HCT116 (cell line): ENCODE measurements at regions not wholly inside any gene's neighbourhood (a gene's known extent, or its start where the extent isn't known, plus 50 kb on each side); places are given as distances from the start of the nearest gene placed in this dataset.

ENCODE experiments used
- ATAC-seq: fragments of 200-7000 bp; cut with Tn5 transposase; 2 replicates; pipeline ENCODE4 v1.9.1; 2020; ENCODE audit warnings: mild to moderate bottlenecking, moderate library complexity
- BruUV-seq: library from RNA; stranded (reverse); fragments of 400-500 nt; replicated peaks from 2 replicates; lab custom pipeline; 2021; lab: Mats Ljungman, UMichigan
- CTCF ChIA-PET: fragments of 300-600 bp; sonication (Branson Sonifier 250); formaldehyde crosslinking; loops from one replicate; lab custom pipeline; 2021; ENCODE audit warnings: antibody characterized with exemption; lab: Charles Lee
- POLR2A ChIA-PET: fragments of 300-600, 350-600 bp; sonication (Branson Sonifier 250); formaldehyde crosslinking; loops from one replicate; lab custom pipeline; 2021; ENCODE audit warnings: antibody characterized with exemption; lab: Charles Lee
- RAD21 ChIA-PET, 2 experiments: fragments of 300-600 bp; sonication (Branson Sonifier 250); formaldehyde crosslinking; loops; one replicate each; lab custom pipeline; 2023; ENCODE audit warnings: low total read pairs in 2 of 2; ENCODE audit not compliant: uncharacterized antibody in 2 of 2, unreplicated experiment in 2 of 2, low non-redundant PET in 1 of 2; lab: Charles Lee
- DNase-seq: peaks from one replicate; pipeline ENCODE4 v3.0.0-alpha.2; 2010; ENCODE audit warnings: low read depth, low spot score
- H2AFZ ChIP-seq: fragments of 200-600 bp; shearing (Covaris generic), sonication (generic); 2 replicates; pipeline ENCODE4 v1.6.1; 2017; ENCODE audit warnings: low read depth, mixed run types, mixed read lengths, antibody characterized with exemption, low read length; ENCODE audit not compliant: poor library complexity, severe bottlenecking
- H3K27ac ChIP-seq: 2 replicates; pipeline ENCODE4 v1.5.1; 2012; ENCODE audit warnings: low read depth, low read length
- H3K27me3 ChIP-seq: fragments of 200-600 bp; sonication (generic); 2 replicates; pipeline ENCODE4 v1.6.1; 2016; ENCODE audit warnings: mixed run types, low read length, mixed read lengths; ENCODE audit not compliant: insufficient read depth
- H3K36me3 ChIP-seq, 2 experiments: fragments of 200-500 bp in 1 of 2; fragments of 200-600 bp in 1 of 2; sonication (Bioruptor generic) in 1 of 2; sonication (generic) in 1 of 2; 2 replicates each; pipeline versions ENCODE4 v1.5.1 to v1.6.1; 2014 to 2016; ENCODE audit warnings: low read length in 2 of 2, inconsistent platforms in 1 of 2, mixed read lengths in 1 of 2, mixed run types in 1 of 2; ENCODE audit not compliant: insufficient read depth in 2 of 2, control insufficient read depth in 1 of 2
- H3K4me1 ChIP-seq, 2 experiments: fragments of 200-600 bp in 1 of 2; sonication (generic) in 1 of 2; 2 replicates each; pipeline versions ENCODE4 v1.5.1 to v1.6.1; 2012 to 2017; ENCODE audit warnings: low read length in 2 of 2, inconsistent platforms in 1 of 2, mild to moderate bottlenecking in 1 of 2, mixed read lengths in 1 of 2, mixed run types in 1 of 2, moderate library complexity in 1 of 2; ENCODE audit not compliant: insufficient read depth in 2 of 2, control insufficient read depth in 1 of 2
- H3K4me2 ChIP-seq: fragments of 200-600 bp; sonication (generic); 2 replicates; pipeline ENCODE4 v1.6.1; 2017; ENCODE audit warnings: mixed run types, low read length, mixed read lengths
- H3K4me3 ChIP-seq, 2 experiments: fragments of 200-600 bp in 1 of 2; sonication (generic) in 1 of 2; replicated peaks in 1 of 2; 2 replicates each; pipeline ENCODE4 v1.5.1; 2011 to 2016; ENCODE audit warnings: low read length in 2 of 2, control low read depth in 1 of 2, low read depth in 1 of 2, mild to moderate bottlenecking in 1 of 2, mixed read lengths in 1 of 2, mixed run types in 1 of 2
- H3K79me2 ChIP-seq: fragments of 200-600 bp; sonication (generic); 2 replicates; pipeline ENCODE4 v1.6.1; 2017; ENCODE audit warnings: mild to moderate bottlenecking, mixed run types, low read length, moderate library complexity, mixed read lengths; ENCODE audit not compliant: insufficient read depth
- H3K9ac ChIP-seq: fragments of 200-600 bp; sonication (generic); 2 replicates; pipeline ENCODE4 v1.6.1; 2016; ENCODE audit warnings: low read length, mixed read lengths
- H3K9me2 ChIP-seq: fragments of 200-600 bp; sonication (generic), shearing (Covaris generic); 2 replicates; pipeline ENCODE4 v1.6.1; 2017; ENCODE audit warnings: mixed run types, mild to moderate bottlenecking, moderate library complexity; ENCODE audit not compliant: insufficient read depth
- H3K9me3 ChIP-seq, 2 experiments: fragments of 200-500 bp in 1 of 2; fragments of 200-600 bp in 1 of 2; sonication (Bioruptor generic) in 1 of 2; sonication (generic) in 1 of 2; 2 replicates each; pipeline ENCODE4 v1.6.1; 2014 to 2017; ENCODE audit warnings: low read length in 2 of 2, mixed read lengths in 2 of 2, inconsistent platforms in 1 of 2, low read depth in 1 of 2, mild to moderate bottlenecking in 1 of 2, mixed run types in 1 of 2, moderate library complexity in 1 of 2; ENCODE audit not compliant: control insufficient read depth in 1 of 2, insufficient read depth in 1 of 2
- H4K20me1 ChIP-seq: fragments of 200-600 bp; sonication (generic), shearing (Covaris generic); 2 replicates; pipeline ENCODE4 v1.6.1; 2017; ENCODE audit warnings: mixed run types, mild to moderate bottlenecking, moderate library complexity; ENCODE audit not compliant: insufficient read depth
- CEBPB ChIP-seq: IDR thresholded peaks from 2 replicates; pipeline ENCODE4 v1.6.1; 2012; ENCODE audit warnings: low read depth
- CTCF ChIP-seq, 3 experiments: fragments of 200-600 bp in 1 of 3; sonication (generic) in 1 of 3; IDR thresholded peaks in 2 of 3; conservative IDR thresholded peaks in 1 of 3; 2 replicates each; pipeline ENCODE4 v1.5.1; 2012 to 2017; ENCODE audit warnings: low read depth in 2 of 3, low read length in 2 of 3, antibody characterized with exemption in 1 of 3, borderline replicate concordance in 1 of 3, control low read depth in 1 of 3, mild to moderate bottlenecking in 1 of 3, mixed read lengths in 1 of 3, mixed run types in 1 of 3, moderate library complexity in 1 of 3; ENCODE audit not compliant: insufficient read depth in 1 of 3
- EGR1 ChIP-seq: IDR thresholded peaks from 2 replicates; pipeline ENCODE4 v1.6.1; 2012; ENCODE audit warnings: low read depth
- FOSL1 ChIP-seq: IDR thresholded peaks from 2 replicates; pipeline ENCODE4 v1.6.1; 2012; ENCODE audit warnings: low read depth
- JUND ChIP-seq: IDR thresholded peaks from 2 replicates; pipeline ENCODE4 v1.6.1; 2012
- REST ChIP-seq: IDR thresholded peaks from 2 replicates; pipeline ENCODE4 v1.6.1; 2012; ENCODE audit warnings: low read depth
- ZBTB33 ChIP-seq: IDR thresholded peaks from 2 replicates; pipeline ENCODE4 v1.6.1; 2011; ENCODE audit warnings: mild to moderate bottlenecking, low read length, moderate library complexity; ENCODE audit not compliant: insufficient replicate concordance; ENCODE audit errors: extremely low read depth
- intact Hi-C: fragments of 100-400 bp; cut with micrococcal nuclease; formaldehyde crosslinking; loops from 2 replicates; pipeline ENCODE4 v1.10.0; 2022

GRCh38 chr17:31627960-31628359, 231.1 kb downstream of the COPRS start:
- BruUV-seq, result no TSS peak
- no peak overlapping the region for H3K27ac ChIP-seq
- no peaks in the 10 kb centered on the region for H3K79me2 ChIP-seq
- no peak overlapping the region for H2AFZ ChIP-seq
- CTCF ChIA-PET, result no interaction called here
- H3K4me2 ChIP-seq, result no peak overlapping the region
- ATAC-seq (no peak), DNase-seq (no peak)
- no peak overlapping the region for H3K4me3 ChIP-seq
- H4K20me1 ChIP-seq, result no peaks in the 10 kb centered on the region
- no peaks in the 10 kb centered on the region for H3K27me3 ChIP-seq
- H3K4me1 ChIP-seq, result peaks cover 6 to 12% of the 10 kb centered on the region in 2 experiments
- no peaks in the 10 kb centered on the region for H3K9me3 ChIP-seq
- H3K36me3 ChIP-seq, result no peaks in the 10 kb centered on the region
- no peak overlapping the region for H3K9ac ChIP-seq
- RAD21 ChIA-PET, result no interaction called here
- intact Hi-C loops, result no loop called here
- POLR2A ChIA-PET, result no interaction called here
- H3K9me2 ChIP-seq, result no peaks in the 10 kb centered on the region
- TF ChIP-seq REST (no peak), EGR1 (no peak)

GRCh38 chr17:31623990-31624389, 232.5 kb downstream of the RAB11FIP4 start:
- ATAC-seq (peak; percentile 52; the same call in 1 of the 2 replicates), DNase-seq (no peak)
- Histone ChIP-seq H3K4me3 (no peak overlapping the region), H4K20me1 (no peaks in the 10 kb centered on the region), H3K9me3 (no peaks in the 10 kb centered on the region; a peak in 1 of 4 replicates), H3K4me1 (peaks cover 6 to 12% of the 10 kb centered on the region in 2 experiments), H3K9me2 (no peaks in the 10 kb centered on the region), H3K27ac (no peak overlapping the region), H3K9ac (no peak overlapping the region), H2AFZ (peak overlapping the region; percentile 86), H3K36me3 (no peaks in the 10 kb centered on the region), H3K27me3 (no peaks in the 10 kb centered on the region)
- POLR2A ChIA-PET, result no interaction called here
- CTCF ChIA-PET, result no interaction called here
- RAD21 ChIA-PET, result no interaction called here
- intact Hi-C loops, result no loop called here
- no TSS peak for BruUV-seq
- TF ChIP-seq JUND (peak; percentile 40; the same call in 1 of the 2 replicates), CEBPB (no peak), ZBTB33 (no peak), CTCF (IDR thresholded peaks at IDR 0.05 in 2 of 3, conservative IDR thresholded peaks at IDR 0.05 in 1 of 3; ENCODE audit: borderline replicate concordance in 1 of 3, insufficient read depth in 1 of 3, low read depth in 2 of 3, low read length in 2 of 3) (no peak), FOSL1 (peak; percentile 40; the same call in 1 of the 2 replicates)
- TF ChIP-seq, all 23 proteins: peak for 2
- H3K79me2 ChIP-seq, result no peaks in the 10 kb centered on the region
- H3K4me2 ChIP-seq, result peak overlapping the region; percentile 12; the same call in 1 of the 2 replicates
